ENCODE measurements at regions not wholly inside any gene's neighbourhood (a gene's known extent, or its start where the extent isn't known, plus 50 kb on each side); places are given as distances from the start of the nearest gene placed in this dataset.

- no peak for TF ChIP-seq ZNF280B (CRISPR knock-in tag; IDR thresholded peaks at IDR 0.05; ENCODE audit: borderline replicate concordance)
- no peak for TF ChIP-seq ZBTB10 (CRISPR knock-in tag; IDR thresholded peaks at IDR 0.05; ENCODE audit: borderline replicate concordance)
- TF ChIP-seq ZNF251 (CRISPR knock-in tag; IDR thresholded peaks at IDR 0.05) = no peak
Measured at GRCh38 chr2:114160263-114160981, 270.5 kb downstream of the ACTR3 start (continued).

- H3K27me3 ChIP-seq (ENCODE audit: control insufficient read depth in 1 of 2, insufficient read depth in 2 of 2, low read length in 2 of 2) = 0 out of 5 replicates have a peak, but pooled peaks cover 0 to 3% of the 10 kb centered on the region in 2 experiments
- WGBS (ENCODE audit: low lambda C conversion rate) = 12% methylated on average over 4 of the region's 4 CpGs
Measured at GRCh38 chr2:114161371-114161770, 271.5 kb downstream of the ACTR3 start.

More at GRCh38 chr2:114161371-114161770, 271.5 kb downstream of the ACTR3 start:
- Histone ChIP-seq H3K36me3 (replicated peaks in 1 of 2; ENCODE audit: control insufficient read depth in 1 of 2, insufficient read depth in 2 of 2, low read length in 2 of 2) (no peaks in the 10 kb centered on the region), H3K9ac (ENCODE audit: insufficient read depth, low read depth, low read length) (no peak overlapping the region), H3K79me2 (ENCODE audit: insufficient read depth, low read length) (no peaks in the 10 kb centered on the region), H2AFZ (ENCODE audit: low read length) (no peak overlapping the region), H3K27ac (ENCODE audit: extremely low read length, insufficient read depth, low read length) (no peak overlapping the region), H4K20me1 (ENCODE audit: insufficient read depth, low read length) (no peaks in the 10 kb centered on the region), H3K4me3 (replicated peaks in 1 of 3; ENCODE audit: insufficient read depth in 1 of 3, low read depth in 2 of 3, low read length in 3 of 3) (no peak overlapping the region), H3K9me3 (ENCODE audit: low read length) (no peaks in the 10 kb centered on the region), H3K4me1 (ENCODE audit: insufficient read depth, low read length) (peaks cover 12% of the 10 kb centered on the region), H3K4me2 (ENCODE audit: low read depth, low read length) (no peak overlapping the region)
- no peak for ATAC-seq
- no TSS peak for BruUV-seq (replicated peaks)
- intact Hi-C loops (cut with micrococcal nuclease; ENCODE audit: unreplicated experiment) (loop anchor here (5.0 kb wide), 1 partner anchor 184 kb away; no protein-coding TSS in a partner anchor), in situ Hi-C loops (cut with HindIII; ENCODE audit: extremely low pct_ligation_motif_present, low pct_unique_long_range_greater_than_20kb) (no loop called here)
- no peak for TF ChIP-seq PHF20 (CRISPR knock-in tag; IDR thresholded peaks at IDR 0.05)
- TF ChIP-seq ZNF317 (CRISPR knock-in tag; IDR thresholded peaks at IDR 0.05) = no peak
- no peak for TF ChIP-seq ZNF503 (CRISPR knock-in tag; IDR thresholded peaks at IDR 0.05)
- no peak for TF ChIP-seq ZNF280D (CRISPR knock-in tag; IDR thresholded peaks at IDR 0.05)
- no peak for TF ChIP-seq HOXA3 (CRISPR knock-in tag; IDR thresholded peaks at IDR 0.05)
- TF ChIP-seq TCF12 (IDR thresholded peaks at IDR 0.05) = no peak
- TF ChIP-seq TCF12 (CRISPR knock-in tag; IDR thresholded peaks at IDR 0.05) = no peak
- TF ChIP-seq MAFK (conservative IDR thresholded peaks at IDR 0.05 in 1 of 2, IDR thresholded peaks at IDR 0.05 in 1 of 2; ENCODE audit: low read length in 2 of 2) = peak in 1 of 2 experiments; percentile 22; a peak in 1 of 4 replicates
- no peak for DNase-seq (ENCODE audit: low spot score)
- FAIRE-seq = no peak
- POLR2A ChIA-PET = no interaction called here
- CTCF ChIA-PET (ENCODE audit: low intra/inter-chr PET ratio, low total read pairs) = no interaction called here
